HepG2 (cell line): ENCODE measurements at regions not wholly inside any gene's neighbourhood (a gene's known extent, or its start where the extent isn't known, plus 50 kb on each side); places are given as distances from the start of the nearest gene placed in this dataset.

Experiments
- POLR2A ChIP-seq, 2 experiments: IDR thresholded peaks; 2 replicates each; pipeline ENCODE4 v1.6.1; 2011; ENCODE audit warnings: low read depth in 2 of 2, low read length in 2 of 2, mild to moderate bottlenecking in 1 of 2, moderate library complexity in 1 of 2; ENCODE audit not compliant: insufficient read depth in 1 of 2
- ZBTB8A ChIP-seq: sonication (generic); formaldehyde crosslinking; IDR thresholded peaks from 2 replicates; pipeline ENCODE4 v1.4.0; 2020; ENCODE audit warnings: mild to moderate bottlenecking, low read depth, missing genetic modification reagents, borderline replicate concordance
- ZC3H4 ChIP-seq: sonication (generic); formaldehyde crosslinking; IDR thresholded peaks from 2 replicates; pipeline ENCODE4 v1.4.0; 2020; ENCODE audit warnings: missing genetic modification reagents, borderline replicate concordance
- ZNF678 ChIP-seq: sonication (generic); formaldehyde crosslinking; IDR thresholded peaks from 2 replicates; pipeline ENCODE4 v1.4.0; 2020; ENCODE audit warnings: mild to moderate bottlenecking, missing genetic modification reagents
- TF ChIP-seq, protein P1 (sequence below): sonication (generic); formaldehyde crosslinking; conservative IDR thresholded peaks from 2 replicates; pipeline ENCODE4 v1.5.0; 2020; ENCODE audit warnings: missing genetic modification reagents

DNA sequence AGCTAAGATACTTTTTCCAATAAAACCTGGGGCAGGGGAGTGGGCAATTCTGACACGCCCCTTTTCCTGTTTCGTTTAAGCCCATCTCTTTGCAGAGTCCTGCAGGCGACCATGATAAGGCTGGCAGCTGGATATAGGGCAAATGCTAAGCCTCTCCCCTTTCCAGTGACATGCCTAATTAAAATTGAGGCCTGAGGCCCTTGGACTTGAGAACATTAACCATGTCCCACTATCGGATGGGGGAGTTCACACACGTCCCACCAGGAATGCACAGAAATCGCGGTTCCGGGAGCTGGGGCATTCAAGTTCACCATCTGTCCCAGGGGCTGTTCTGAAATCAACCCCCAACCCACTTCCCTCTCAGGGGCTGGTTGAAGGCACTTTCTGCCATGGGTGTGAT is 109.2 kb upstream of the FOXF1 start:
- TF ChIP-seq ZBTB8A (CRISPR knock-in tag) (no peak), ZC3H4 (CRISPR knock-in tag) (no peak), ZNF678 (no peak), POLR2A (IDR thresholded peaks at IDR 0.05; ENCODE audit: insufficient read depth in 1 of 2, low read depth in 2 of 2, low read length in 2 of 2) (no peak)
- TF ChIP-seq, protein P1, sequence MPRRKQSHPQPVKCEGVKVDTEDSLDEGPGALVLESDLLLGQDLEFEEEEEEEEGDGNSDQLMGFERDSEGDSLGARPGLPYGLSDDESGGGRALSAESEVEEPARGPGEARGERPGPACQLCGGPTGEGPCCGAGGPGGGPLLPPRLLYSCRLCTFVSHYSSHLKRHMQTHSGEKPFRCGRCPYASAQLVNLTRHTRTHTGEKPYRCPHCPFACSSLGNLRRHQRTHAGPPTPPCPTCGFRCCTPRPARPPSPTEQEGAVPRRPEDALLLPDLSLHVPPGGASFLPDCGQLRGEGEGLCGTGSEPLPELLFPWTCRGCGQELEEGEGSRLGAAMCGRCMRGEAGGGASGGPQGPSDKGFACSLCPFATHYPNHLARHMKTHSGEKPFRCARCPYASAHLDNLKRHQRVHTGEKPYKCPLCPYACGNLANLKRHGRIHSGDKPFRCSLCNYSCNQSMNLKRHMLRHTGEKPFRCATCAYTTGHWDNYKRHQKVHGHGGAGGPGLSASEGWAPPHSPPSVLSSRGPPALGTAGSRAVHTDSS (CRISPR knock-in tag) = no peak
